GOT3 (cell line): ENCODE measurements at regions not wholly inside any gene's neighbourhood (a gene's known extent, or its start where the extent isn't known, plus 50 kb on each side); places are given as distances from the start of the nearest gene placed in this dataset.
"Not testable (repeated sequence)": the region's sequence is repeated elsewhere in the genome, so short reads cannot be mapped to it uniquely, and the experiment has no call there.

Experiments
- DNase-seq: peaks from one replicate; lab custom pipeline; 2025; ENCODE audit warnings: mixed read lengths; lab: John Stamatoyannopoulos, UW

DNA sequence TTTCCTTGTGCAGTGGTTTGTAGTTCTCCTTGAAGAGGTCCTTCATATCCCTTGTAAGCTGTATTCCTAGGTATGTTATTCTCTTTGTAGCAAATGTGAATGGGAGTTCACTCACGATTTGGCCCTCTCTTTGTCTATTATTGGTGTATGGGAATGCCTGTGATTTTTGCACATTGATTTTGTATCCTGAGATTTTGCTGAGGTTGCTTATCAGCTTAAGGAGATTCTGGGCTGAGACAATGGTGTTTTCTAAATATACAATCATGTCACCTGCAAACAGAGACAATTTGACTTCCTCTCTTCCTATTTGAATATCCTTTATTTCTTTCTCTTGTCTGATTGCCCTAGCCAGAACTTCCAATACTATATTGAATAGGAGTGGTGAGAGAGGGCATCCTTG is 90.1 kb upstream of the ZBED5 start:
- not testable (repeated sequence) for DNase-seq

DNA sequence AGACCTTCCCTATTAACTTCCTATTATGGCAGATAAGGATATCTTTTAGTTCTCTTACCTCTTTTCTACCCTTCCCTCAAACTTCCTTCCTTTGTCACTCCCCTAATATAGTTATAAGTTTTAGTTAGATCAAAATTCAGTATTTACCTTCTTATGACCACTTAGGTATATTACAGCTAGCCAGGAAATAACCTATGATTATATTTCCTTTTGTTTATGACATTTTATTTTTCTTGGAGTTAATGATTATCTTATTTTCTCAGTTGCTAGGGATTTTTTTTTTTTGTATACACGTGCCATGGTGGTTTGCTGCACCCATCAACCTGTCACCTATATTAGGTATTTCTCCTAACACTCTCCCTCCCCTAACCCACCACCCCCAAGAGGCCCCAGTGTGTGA is 88.2 kb upstream of the ZBED5 start:
- no peak for DNase-seq

DNA sequence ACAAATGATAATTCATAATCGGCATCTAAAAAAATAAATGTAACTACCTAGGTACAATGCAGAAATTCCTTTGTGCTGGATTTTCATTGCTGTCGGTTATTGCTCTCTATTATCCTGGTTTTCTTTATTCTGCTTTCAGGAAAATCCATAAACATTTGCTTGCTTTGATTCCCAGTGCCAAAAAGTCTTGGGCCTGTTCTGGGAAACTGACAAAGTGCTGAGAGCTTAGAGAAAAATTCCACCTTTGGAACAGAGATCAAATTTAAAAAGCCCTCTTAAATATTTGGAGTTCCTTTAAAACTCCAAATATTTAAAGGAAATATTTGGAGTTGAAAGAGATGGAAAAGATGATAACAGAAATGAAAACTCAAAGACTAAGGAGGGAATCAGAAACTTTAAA is 87.3 kb upstream of the ZBED5 start:
- DNase-seq: no peak

DNA sequence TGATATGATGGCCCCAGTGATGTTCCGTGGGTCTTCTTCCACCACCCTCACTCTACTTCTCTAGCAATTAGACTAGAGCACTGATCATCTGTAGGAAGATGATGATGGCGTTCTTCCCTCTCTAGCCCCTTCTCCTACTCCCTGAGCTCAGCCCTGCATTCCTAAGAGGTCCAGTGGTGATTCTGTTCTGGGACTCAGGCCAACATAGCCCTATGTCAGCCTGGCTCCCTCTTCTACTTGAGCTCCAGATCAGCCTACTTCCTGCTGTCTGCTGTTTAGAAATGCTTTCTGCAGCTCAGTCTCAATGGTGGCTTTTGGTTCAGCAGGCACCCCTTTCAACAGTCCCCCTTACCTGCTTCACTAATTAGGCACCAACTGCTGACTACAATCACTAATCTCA is 86.1 kb upstream of the ZBED5 start:
- DNase-seq: no peak

DNA sequence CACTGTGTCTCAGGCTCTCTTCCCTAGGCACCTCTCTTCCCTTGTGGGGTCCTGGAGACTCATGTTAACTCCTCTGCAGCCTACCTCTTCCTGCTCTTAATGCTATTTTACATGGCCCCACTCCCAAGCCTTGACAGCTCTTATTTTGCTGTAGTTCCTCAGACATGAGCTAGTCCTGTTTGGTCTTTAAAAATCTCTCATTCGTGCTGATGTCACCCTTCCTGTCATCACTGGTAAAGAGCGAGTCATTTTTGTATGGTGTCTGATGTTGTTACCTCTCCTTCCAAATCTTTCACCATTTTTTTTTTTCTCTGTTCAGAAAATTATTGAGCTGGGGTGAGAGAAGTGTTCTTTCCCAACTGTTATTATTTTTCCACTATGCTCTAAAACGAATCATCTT is 84.8 kb upstream of the ZBED5 start:
- DNase-seq: no peak

DNA sequence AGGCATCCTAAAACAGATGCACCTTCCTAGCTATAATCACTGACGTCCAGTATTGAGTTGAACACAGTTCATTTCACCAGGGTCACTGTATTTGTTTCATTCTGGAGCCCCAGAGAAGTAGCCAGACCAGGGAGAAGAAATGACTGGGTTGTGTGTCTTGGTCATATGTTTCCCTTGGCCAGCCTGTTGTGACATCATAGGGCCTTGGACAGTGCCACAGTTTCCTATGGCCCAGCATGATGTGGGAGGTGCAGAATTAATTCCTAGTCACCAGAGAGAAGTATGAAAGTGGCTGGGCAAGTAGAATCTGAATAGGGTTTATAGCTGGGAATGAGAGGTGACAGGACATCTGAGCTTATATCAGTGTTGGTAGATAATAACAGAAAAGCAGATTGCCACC is 84.0 kb upstream of the ZBED5 start:
- DNase-seq: no peak

DNA sequence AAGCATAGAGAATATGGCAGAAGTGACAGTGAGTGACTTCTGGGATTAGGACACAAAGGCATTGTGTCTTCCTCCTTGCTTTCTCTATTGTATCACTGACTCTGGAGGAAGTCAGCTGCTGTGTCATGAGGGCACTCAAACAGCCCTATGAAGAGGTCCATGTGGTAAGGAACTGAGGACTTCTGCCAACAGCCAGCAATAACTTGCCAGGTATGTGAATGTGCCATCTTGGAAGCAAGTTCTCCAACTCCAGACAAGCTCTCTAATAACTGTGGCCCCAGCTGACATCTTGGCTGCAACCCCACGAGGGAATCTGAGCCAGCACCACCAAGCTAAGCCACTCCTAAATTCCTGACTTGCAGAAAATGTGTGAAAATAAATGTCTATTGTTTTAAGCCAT is 83.6 kb upstream of the ZBED5 start:
- DNase-seq: no peak

DNA sequence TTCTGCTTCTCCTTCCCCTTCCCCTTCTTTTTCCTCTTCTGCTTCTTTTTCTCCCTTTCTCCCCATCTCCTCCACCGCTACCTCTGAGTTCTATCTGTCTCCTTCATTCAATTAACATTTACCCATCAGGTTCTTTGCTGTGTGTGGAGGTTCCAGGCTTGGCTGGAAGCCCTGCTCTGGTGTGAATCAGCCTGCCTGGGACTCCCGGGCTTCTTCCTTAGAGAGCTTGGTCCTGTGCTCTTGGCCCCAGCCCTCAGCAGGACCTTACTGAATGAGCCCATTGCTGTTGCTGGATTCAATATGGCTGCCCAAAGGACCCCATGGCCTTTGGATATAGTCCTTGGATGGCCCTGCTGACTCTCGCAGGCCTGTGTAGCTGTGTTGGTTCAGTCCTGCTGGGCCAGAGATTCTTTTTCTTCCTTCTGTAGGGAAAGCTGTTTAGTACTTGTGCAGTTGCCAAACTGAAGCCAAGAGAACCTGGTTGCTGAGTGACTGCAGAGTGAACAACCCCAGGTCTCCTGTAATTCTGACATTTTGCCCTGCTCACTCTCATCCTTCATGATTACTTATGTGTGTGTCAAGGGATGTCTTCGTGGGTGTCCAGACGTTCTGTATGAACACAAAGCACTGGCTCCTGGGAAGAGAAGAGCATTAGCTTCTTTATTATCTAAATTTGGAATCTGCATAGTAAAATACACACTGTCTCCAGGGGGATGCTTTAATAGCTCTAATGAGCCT is 81.0 kb upstream of the ZBED5 start:
- no peak for DNase-seq

DNA sequence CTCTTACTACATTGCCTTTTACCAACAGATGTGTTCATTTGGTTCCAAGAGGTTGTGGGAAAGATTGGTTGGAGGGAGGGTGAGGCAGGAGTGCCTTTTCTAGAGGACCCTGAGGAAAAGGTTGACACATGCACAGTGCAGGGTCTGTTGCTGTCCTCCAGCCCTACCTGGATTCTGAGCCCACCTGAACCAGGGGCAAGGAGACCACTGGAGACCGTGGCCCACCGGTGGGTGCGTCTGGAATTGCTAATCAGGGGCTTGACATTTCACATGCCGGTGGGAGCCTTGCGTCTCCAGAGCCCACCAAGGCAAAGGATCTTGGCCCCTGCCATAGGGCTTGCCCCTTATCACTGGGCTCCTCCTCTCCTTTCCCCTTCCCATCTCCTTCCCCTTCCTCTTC is 80.4 kb upstream of the ZBED5 start:
- no peak for DNase-seq

DNA sequence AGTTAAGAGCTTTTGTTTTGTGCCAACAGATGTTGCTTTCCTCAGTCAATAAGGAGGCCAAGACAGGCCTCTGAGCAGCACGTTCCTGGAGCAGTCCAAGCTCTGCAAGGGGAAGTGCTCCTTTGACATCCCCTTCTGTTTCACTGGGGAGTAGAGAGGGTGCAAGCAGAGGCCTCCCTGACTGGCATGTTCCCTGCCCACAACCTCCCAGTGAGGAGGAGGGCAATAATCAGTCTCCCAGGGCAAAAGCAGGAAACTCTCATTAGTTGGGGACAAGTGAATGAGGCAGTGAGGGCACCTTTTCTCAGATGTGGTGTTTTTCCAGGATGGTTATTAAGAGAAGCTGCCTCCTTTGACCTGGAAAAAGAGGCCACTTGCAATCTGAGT is 79.5 kb upstream of the ZBED5 start:
- no peak for DNase-seq

DNA sequence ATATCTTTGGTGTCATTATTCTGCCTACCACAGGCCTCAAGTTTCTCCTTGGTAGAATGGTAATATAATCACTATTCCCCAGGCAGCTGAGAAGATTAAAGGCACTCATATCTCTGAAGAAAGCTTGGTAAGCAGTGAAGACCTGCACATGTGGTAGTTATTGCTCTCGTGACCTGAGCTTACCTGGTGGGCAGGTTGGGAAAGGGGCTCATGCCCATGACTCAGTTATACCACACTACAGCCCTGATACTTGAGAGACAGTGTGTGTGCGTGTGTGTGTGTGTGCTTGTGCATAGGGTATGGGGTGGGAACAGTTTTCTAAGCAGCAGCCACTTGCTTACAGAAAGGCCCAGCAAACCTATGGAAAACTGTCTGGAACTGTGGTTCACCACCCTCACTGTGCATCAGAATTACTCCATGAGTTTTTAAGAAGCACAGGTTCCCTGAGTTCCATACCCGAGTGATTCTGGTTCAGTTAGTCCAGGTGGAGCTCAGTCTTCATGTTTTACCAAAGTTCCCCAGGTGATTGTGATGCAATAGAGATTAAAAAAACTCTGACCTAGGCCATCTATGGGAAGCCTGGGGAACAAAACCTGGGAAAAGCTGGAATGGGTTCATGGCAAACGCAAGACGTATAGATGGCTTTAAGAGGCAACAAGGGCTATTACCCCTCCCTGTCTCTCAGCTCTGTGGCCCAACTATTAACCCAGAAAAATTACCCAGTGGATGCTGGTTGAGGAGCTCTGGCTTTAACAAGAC is 79.0 kb upstream of the ZBED5 start:
- no peak for DNase-seq

DNA sequence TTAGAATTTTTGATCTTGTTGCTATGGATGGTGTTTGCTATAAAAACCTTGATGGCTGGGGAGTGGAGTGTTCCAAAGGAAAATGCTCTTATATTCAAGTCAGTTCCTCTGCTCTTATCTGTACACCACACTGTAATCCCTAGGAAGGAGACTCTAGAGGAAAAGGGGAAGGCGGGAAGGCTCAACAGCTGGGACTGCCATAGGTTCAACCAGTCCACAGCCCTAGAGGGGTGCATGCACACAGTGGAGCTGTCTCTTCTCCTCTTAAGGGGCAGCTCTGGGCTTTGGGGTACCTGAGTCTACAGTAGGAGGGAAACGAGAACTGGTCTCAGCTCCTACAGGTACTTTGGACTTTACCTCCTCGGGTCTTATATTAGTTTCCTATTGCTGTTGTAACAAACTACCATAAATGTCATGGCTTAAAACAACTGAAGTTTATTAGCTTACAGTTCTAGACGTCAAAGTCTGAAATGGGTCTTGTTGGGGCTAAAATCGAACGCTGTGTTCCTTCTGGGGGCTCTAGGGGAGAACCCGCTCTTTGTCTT is 77.2 kb upstream of the ZBED5 start:
- no peak for DNase-seq

DNA sequence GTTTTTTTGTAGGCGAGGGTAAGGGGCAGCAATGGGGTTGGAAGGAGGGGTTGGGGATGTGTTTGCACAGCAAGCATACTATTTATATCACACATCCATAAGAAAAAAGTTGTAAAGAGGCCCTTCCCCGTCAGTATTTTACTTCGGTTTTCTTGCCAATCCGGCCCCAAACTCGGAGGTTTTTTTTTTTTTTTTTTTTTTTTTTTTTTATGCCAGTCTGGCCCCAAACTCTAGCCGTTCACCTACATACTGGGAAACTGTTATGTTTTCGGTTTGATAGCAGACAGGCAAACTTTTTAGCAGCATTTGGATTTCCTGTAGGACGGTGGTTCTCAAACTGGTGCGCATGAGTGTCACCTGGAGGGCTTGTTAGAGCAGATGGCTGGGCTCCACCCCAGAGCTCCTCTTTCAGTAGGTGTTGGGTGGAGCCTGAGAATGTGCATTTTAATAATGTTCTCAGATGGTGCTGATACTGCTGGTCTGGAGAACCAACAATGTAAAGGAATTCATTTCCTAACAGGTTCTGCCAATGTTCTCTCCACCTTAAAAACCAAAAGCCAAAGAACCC is 76.5 kb upstream of the ZBED5 start:
- no peak for DNase-seq

DNA sequence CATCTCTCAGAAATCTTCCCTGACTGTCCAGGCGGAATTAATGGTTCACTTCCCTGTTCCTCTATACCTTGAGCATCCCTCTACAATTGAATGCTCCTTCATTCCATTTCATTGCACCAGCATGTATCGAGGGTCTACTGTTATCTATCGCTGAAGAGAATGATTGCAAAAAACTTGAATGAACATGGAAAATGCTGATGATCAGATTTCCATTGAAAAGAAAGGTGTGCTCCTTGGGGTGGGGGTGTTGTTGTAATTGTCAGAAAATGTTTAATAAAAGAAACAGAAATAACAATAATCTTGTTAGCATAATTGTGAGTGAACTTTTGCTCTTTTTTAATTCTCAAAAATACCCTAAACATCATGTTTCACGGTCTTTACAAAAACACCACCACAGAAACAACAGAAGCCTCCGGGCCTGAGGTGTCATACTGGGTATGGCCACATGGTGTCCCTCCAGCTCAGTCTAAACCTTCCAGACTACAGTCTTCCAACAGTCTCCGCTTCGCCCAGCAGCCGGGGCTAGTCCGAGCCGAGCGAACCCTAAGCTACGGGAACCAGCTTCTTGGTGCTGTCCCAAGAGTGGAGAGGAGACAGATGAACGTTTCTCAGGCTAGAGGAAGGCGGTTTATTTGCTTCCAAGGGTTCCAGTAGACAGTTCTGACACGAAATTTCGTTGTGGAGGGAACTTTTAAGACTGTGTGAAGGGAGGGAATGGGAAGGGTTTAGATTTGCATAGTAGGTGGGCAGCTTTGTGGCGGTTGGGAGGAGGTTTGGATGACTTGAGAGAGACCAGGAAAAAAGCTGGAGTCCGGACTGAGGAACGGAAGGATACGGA is 75.8 kb upstream of the ZBED5 start:
- DNase-seq: peak; percentile 40

DNA sequence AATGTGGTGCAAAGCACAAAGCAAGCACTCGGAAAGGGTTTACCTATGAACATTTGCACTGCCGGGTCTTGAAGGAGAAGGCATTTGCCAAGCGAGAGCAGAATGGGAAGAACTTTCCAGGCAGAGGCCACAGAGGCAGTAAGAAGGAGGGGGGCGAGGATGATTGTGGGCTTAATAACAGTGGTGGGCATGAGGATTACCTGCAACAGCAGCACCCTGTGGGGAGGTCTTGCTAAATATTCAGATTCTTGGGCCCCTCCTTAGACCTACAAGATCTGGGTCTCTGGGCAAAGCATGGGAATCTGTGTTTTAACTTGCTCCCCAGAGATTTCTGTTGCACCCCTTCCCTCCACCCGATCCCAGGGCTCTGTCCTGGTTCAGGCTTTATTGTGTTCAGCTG is 75.1 kb upstream of the ZBED5 start:
- no peak for DNase-seq

DNA sequence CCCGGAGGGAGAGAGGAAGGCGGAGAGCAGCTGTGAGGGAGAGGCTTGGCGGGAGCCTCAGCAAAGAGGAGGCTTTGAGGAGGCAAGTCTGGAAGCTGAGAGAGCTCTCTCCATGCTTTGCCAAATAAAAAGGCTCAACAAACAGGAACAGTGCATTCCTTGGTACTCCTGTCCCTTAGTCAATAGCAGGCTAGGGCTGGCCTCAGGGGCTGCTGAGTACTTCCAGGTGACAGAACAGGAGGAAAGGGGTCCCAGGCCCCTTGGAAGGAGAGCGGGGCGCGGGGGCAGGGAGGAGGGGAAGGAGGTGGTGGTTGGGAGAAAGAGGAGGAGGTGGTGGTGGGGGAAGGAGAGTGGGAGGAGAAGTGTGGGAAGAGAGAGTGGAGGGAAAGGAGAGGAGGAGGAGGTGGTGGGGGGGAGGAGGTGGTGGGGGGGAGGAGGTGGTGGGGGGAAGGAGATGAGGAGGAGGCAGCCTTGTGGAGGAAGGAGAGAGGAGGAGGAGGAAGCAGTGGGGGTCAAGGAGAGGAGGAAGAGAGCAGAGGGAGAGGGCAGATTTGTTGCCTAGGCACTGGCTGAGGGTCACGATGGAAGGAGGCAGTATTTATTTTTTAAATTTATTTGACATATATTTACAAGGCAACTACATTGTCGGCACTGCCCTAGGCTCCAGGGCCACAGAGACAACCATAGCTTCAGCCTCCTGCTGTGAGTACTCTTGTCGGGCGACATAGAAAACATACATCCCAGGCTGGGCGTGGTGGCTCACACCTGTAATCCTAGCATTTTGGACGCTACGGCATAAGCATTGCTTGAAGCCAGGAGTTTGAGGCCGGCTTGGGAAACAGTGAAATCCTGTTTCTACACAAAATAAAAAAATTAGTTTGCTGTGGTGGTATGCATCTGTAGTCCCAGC is 74.2 kb upstream of the ZBED5 start:
- DNase-seq: no peak

DNA sequence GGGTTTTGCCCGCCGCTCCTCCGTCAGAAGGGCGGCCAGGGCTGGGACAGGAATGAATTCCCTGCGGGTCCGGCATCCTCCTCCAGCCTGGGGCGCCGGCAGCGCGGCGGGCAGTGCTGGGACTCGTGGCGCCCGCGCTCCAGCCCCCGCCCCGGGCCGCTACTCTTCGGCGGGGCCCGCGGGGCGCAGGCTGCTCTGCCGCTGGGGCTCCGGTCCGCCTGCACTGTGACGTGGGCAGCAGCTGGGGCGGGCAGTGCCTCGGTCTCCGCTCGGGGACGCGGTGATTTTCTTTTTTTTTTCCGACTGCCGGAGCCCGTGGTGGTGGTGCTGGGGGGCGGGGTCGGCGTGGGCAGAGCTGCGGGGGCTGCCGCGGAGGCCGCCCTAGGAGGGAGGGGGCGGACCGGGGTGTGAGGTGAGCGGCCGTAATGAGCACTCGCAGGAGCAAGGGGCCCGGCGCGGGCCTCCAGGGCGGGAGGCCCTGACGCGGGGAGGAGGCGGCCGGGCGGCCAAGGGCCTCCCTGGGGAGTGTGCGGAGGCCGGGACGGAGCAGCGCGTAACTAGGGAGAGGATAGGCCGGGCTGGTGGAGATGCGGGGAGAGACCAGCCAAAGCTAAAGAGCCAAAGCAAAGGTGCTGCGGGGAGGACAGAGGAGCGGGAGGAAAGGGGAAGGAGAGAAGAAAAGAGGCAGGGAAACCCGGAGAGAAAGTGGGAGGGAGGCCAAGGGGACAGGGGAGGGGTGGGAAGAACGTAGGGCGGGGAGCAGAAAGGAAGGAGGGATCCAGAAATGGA is 73.3 kb upstream of the ZBED5 start:
- DNase-seq: no peak

DNA sequence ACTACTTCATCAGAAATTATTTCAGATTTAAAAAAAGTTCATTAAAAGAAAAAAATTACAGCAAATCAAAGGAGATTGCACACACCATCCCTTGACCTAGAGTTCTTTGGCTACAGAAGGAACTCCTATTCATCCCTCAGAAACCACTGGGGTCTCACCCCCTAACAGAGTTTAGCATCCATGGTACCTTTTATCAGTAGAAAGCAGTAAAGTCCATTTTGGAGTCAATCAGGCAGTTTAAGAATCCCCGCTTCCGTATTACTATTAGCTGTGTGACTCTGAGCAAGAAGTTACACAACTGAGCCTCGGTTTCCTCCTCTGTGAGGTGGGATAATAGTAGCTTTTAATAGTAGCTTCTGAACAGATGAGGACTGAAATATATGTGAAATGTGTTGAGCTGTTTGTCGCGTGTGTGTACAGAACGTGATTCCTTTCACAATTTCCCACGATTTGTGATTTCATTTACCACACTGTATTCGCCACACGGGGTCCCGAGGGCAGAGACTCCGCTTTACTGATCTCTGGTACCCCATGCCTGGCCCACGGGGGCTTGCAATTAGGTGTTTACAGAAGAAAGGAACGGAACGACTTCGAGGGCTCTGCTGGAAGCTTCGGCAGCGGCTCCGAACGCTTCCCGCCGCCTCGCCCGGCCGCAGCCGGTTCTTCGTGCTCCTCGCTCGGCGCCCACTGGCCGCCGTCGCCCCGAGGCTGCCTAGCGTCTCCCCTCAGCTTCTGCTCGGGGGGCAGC is 72.5 kb upstream of the ZBED5 start:
- DNase-seq: no peak

DNA sequence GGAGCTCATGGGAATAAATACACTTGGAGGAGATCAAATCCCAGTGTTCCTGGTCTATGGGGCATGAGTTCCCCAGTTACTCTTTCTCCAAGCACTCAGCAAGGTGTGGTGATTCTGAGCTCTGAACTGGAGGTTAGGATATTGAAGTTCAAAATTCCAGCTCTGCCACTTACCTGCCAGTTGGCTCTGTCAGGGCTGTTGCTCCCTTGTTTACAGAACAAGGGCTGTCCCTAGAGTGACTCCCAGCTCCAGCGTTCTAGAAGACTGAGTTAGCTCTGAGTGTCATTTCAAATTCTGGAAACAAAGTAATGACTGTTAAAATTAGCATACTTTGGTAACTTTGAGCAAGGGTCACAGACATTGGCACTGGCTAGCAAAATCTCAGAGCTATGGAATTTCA is 69.7 kb upstream of the ZBED5 start:
- DNase-seq: no peak

DNA sequence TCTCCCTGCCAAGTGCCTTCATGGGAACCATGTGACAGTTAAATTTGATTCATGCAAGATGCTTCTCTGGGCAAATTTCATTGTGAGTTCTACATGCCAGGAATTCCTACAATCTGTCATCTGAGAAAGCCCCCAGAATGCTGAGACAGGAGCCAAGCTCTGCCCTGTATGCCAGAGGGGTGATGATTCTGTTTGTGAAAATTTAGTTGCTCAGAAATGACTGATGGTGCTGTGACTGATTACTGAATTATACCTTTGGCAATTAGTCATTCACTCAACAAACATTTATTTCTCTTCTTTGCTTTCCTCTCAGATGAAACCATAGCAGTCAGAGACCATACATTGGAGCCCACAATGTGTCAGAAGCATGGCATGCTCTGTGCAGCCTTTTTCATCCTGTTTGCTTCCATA is 69.0 kb upstream of the ZBED5 start:
- no peak for DNase-seq
